ENCODE measurements at regions not wholly inside any gene's neighbourhood (a gene's known extent, or its start where the extent isn't known, plus 50 kb on each side); places are given as distances from the start of the nearest gene placed in this dataset.

- no peak for ATAC-seq
- TF ChIP-seq ZNF565 (CRISPR knock-in tag; conservative IDR thresholded peaks at IDR 0.05; ENCODE audit: low read depth) = no peak
- no peak for TF ChIP-seq CSDC2 (CRISPR knock-in tag; IDR thresholded peaks at IDR 0.05)
- no peak for TF ChIP-seq SNAI2 (CRISPR knock-in tag; IDR thresholded peaks at IDR 0.05)
- TF ChIP-seq RARB (CRISPR knock-in tag; IDR thresholded peaks at IDR 0.05) = no peak
- no peak for TF ChIP-seq ARNTL (CRISPR knock-in tag; IDR thresholded peaks at IDR 0.05; ENCODE audit: borderline replicate concordance, low read depth)
- no peak for TF ChIP-seq GLIS3 (CRISPR knock-in tag; IDR thresholded peaks at IDR 0.05)
- TF ChIP-seq ZC3H10 (CRISPR knock-in tag; IDR thresholded peaks at IDR 0.05) = no peak
- TF ChIP-seq ZFP30 (CRISPR knock-in tag; IDR thresholded peaks at IDR 0.05) = no peak
- no peak for TF ChIP-seq ZFP3 (CRISPR knock-in tag; IDR thresholded peaks at IDR 0.05)
- TF ChIP-seq, protein P1, sequence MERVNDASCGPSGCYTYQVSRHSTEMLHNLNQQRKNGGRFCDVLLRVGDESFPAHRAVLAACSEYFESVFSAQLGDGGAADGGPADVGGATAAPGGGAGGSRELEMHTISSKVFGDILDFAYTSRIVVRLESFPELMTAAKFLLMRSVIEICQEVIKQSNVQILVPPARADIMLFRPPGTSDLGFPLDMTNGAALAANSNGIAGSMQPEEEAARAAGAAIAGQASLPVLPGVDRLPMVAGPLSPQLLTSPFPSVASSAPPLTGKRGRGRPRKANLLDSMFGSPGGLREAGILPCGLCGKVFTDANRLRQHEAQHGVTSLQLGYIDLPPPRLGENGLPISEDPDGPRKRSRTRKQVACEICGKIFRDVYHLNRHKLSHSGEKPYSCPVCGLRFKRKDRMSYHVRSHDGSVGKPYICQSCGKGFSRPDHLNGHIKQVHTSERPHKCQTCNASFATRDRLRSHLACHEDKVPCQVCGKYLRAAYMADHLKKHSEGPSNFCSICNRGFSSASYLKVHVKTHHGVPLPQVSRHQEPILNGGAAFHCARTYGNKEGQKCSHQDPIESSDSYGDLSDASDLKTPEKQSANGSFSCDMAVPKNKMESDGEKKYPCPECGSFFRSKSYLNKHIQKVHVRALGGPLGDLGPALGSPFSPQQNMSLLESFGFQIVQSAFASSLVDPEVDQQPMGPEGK (CRISPR knock-in tag; IDR thresholded peaks at IDR 0.05; ENCODE audit: borderline replicate concordance) = no peak
- TF ChIP-seq ZNF8 (CRISPR knock-in tag; IDR thresholded peaks at IDR 0.05) = no peak
- TF ChIP-seq TCF4 (CRISPR knock-in tag; IDR thresholded peaks at IDR 0.05; ENCODE audit: borderline replicate concordance) = no peak
- no peak for TF ChIP-seq ISL1 (CRISPR knock-in tag; IDR thresholded peaks at IDR 0.05)
- TF ChIP-seq ZNF70 (CRISPR knock-in tag; IDR thresholded peaks at IDR 0.05) = no peak
- no peak for TF ChIP-seq CREB5 (CRISPR knock-in tag; IDR thresholded peaks at IDR 0.05; ENCODE audit: low read depth)
- no peak for TF ChIP-seq OSR1 (CRISPR knock-in tag; IDR thresholded peaks at IDR 0.05)
- TF ChIP-seq, protein P2, sequence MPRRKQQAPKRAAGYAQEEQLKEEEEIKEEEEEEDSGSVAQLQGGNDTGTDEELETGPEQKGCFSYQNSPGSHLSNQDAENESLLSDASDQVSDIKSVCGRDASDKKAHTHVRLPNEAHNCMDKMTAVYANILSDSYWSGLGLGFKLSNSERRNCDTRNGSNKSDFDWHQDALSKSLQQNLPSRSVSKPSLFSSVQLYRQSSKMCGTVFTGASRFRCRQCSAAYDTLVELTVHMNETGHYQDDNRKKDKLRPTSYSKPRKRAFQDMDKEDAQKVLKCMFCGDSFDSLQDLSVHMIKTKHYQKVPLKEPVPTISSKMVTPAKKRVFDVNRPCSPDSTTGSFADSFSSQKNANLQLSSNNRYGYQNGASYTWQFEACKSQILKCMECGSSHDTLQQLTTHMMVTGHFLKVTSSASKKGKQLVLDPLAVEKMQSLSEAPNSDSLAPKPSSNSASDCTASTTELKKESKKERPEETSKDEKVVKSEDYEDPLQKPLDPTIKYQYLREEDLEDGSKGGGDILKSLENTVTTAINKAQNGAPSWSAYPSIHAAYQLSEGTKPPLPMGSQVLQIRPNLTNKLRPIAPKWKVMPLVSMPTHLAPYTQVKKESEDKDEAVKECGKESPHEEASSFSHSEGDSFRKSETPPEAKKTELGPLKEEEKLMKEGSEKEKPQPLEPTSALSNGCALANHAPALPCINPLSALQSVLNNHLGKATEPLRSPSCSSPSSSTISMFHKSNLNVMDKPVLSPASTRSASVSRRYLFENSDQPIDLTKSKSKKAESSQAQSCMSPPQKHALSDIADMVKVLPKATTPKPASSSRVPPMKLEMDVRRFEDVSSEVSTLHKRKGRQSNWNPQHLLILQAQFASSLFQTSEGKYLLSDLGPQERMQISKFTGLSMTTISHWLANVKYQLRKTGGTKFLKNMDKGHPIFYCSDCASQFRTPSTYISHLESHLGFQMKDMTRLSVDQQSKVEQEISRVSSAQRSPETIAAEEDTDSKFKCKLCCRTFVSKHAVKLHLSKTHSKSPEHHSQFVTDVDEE (CRISPR knock-in tag; IDR thresholded peaks at IDR 0.05) = no peak
- TF ChIP-seq, protein P3, sequence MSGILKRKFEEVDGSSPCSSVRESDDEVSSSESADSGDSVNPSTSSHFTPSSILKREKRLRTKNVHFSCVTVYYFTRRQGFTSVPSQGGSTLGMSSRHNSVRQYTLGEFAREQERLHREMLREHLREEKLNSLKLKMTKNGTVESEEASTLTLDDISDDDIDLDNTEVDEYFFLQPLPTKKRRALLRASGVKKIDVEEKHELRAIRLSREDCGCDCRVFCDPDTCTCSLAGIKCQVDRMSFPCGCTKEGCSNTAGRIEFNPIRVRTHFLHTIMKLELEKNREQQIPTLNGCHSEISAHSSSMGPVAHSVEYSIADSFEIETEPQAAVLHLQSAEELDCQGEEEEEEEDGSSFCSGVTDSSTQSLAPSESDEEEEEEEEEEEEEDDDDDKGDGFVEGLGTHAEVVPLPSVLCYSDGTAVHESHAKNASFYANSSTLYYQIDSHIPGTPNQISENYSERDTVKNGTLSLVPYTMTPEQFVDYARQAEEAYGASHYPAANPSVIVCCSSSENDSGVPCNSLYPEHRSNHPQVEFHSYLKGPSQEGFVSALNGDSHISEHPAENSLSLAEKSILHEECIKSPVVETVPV (CRISPR knock-in tag; IDR thresholded peaks at IDR 0.05) = no peak
- TF ChIP-seq BACH2 (CRISPR knock-in tag; IDR thresholded peaks at IDR 0.05; ENCODE audit: borderline replicate concordance) = no peak
These were observed 267.1 kb downstream of the ABCC12 start for GRCh38 chr16:47888734-47889133.

DNA sequence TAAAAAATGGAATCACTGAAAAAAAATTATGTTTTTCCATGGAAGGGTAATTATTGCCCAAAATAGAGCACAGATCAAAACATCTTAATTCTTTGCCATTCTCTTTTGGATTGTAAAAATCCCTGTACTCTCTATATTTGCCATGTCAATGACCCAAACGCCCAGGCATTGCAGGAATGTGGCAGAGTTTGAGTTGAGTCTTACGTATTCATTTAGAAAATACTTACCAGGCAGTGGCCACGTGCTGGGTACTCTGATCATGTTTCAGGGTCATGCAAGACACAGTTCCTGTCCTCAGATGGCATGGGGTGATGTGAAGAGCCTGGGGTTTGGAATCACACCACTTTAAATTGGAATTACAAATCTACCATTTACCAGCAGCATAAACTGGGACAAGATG lies 267.7 kb downstream of the ABCC12 start:
- peak; percentile 93 for ATAC-seq
- TF ChIP-seq, protein P2 (CRISPR knock-in tag; IDR thresholded peaks at IDR 0.05) = no peak
- no peak for TF ChIP-seq ZFP30 (CRISPR knock-in tag; IDR thresholded peaks at IDR 0.05)
- no peak for TF ChIP-seq ZNF8 (CRISPR knock-in tag; IDR thresholded peaks at IDR 0.05)
- no peak for TF ChIP-seq ZFP3 (CRISPR knock-in tag; IDR thresholded peaks at IDR 0.05)
- TF ChIP-seq CSDC2 (CRISPR knock-in tag; IDR thresholded peaks at IDR 0.05) = no peak
- TF ChIP-seq BACH2 (CRISPR knock-in tag; IDR thresholded peaks at IDR 0.05; ENCODE audit: borderline replicate concordance) = no peak
- TF ChIP-seq TCF4 (CRISPR knock-in tag; IDR thresholded peaks at IDR 0.05; ENCODE audit: borderline replicate concordance) = no peak
- TF ChIP-seq RARB (CRISPR knock-in tag; IDR thresholded peaks at IDR 0.05) = no peak
- no peak for TF ChIP-seq ARNTL (CRISPR knock-in tag; IDR thresholded peaks at IDR 0.05; ENCODE audit: borderline replicate concordance, low read depth)
- TF ChIP-seq GLIS3 (CRISPR knock-in tag; IDR thresholded peaks at IDR 0.05) = no peak
- no peak for TF ChIP-seq ZNF565 (CRISPR knock-in tag; conservative IDR thresholded peaks at IDR 0.05; ENCODE audit: low read depth)
- TF ChIP-seq OSR1 (CRISPR knock-in tag; IDR thresholded peaks at IDR 0.05) = no peak
- TF ChIP-seq TOX (CRISPR knock-in tag; IDR thresholded peaks at IDR 0.05; ENCODE audit: borderline replicate concordance) = no peak
- no peak for TF ChIP-seq ZC3H10 (CRISPR knock-in tag; IDR thresholded peaks at IDR 0.05)
- TF ChIP-seq, protein P3 (CRISPR knock-in tag; IDR thresholded peaks at IDR 0.05) = no peak

All from SK-N-SH treated with all-trans-retinoic acid at 6 μM for 48 hours (cell line).